CD4-positive, alpha-beta T cell treated with Interleukin-4 for 1 hour (primary cell): ENCODE measurements at regions not wholly inside any gene's neighbourhood (a gene's known extent, or its start where the extent isn't known, plus 50 kb on each side); places are given as distances from the start of the nearest gene placed in this dataset.

Experiments
- DNase-seq, 2 donors: peaks; one replicate each; pipeline ENCODE4 v3.0.0-alpha.2; 2020 to 2022

GRCh38 chr3:106805625-106806024 lies 571.6 kb upstream of the CCDC54 start:
- DNase-seq: no peak

DNA sequence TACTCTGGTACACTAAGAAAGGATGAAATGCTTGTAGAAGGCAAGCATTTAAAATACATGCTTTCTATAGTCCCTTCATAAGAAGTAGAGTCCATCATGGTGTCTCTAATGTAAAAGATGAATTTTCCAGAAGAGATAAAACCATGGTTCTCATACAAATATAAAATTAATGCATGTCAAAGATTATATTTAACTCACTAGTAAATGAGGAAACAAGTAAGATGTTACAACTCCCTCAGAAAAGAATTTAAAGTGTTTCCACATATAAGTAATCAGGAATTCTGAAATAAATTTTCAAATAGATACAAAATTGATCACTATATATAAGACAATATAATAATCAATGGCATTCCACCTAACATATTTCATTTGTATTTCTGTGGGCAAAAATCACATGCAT lies 570.3 kb upstream of the CCDC54 start:
- DNase-seq: no peak

- no peak for DNase-seq
Measured at GRCh38 chr3:106809041-106809440, 568.2 kb upstream of the CCDC54 start.

DNA sequence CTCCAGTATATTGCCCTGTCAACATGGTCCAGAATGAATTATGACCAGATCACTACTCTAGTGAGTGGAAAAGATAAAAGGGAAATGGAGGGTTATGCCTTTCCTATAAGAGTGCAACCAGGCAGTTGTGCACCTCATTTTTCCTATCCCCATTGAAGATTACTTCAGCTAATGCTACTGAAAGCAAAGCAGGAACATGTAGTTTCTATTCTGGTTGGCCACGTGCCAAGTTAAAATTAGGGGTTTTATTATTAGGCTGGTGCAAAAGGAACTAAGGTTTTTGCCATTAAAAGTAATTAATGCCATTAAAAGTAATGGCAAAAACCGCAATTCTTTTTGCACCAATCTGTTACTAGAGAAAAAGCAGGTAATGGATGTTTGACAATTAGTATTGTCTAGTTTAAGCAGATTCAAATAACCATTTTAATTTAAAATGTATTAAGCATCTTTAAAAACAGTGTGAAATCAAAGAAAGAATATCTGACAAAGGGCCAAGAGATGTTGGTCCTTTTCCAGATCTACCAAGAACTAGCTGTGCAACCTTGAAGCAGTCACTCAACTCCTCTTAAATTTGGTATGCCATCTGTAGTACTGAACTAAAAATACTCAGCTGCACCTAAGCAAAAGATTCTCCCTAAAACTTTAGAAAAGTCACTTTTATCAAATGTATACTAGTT lies 567.5 kb upstream of the CCDC54 start:
- no peak for DNase-seq

- DNase-seq: no peak
Measured at GRCh38 chr3:106810300-106810875, 566.9 kb upstream of the CCDC54 start.

DNA sequence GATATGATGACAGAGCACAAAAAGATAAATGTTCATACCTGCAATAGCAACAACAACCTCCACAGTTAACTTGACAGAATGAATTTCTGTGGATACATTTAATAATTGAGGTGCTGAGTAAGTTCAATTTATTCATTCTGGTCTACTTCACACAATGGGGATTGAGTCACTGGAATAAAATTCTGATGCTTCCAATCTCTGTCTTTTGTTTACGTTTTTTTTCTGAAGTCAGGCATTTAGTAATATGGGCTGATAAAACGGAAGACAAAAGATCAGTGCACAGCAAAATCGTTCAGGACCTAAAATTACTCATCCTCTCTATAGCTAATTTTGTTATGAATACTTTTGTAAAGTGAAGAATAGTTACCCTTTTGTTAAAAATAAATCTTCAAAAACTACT lies 565.9 kb upstream of the CCDC54 start:
- no peak for DNase-seq

DNA sequence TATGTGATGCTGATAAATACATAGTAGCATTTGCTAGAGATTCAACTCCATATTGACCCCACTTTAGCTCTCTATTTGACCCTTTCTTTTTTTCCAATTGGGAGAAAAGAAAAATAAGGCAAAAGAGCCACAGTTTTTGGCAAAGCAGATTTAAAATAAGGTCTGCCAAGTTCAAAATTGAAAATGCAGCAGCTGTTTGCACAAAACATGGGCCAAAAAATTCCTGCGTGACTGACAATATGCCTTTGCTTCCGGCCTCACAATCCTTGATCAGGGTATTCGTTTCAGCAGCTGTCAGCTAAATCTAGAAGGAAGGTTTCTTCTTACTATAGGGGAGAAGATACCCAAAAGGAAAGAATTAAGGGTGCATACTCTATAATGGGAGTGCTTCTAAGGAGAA lies 563.5 kb upstream of the CCDC54 start:
- no peak for DNase-seq

DNA sequence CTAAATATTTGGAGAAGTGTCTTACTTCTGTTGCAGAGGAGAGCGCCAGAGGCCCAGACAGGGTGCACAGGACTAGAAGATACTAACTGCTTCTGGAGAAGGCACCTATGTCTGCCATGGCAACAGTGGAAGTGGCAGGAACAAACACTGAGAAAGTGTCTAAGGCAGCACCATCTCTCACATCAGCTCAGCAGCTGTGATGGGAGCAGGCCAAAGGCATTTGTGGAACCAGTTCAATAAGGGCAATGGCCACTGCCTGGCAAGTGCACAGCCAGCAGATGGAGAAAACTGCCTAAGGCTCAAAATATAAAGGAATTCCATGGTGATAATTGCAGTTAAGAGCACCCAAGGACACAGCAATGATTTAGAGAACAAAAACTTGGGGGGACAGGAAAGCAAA lies 563.0 kb upstream of the CCDC54 start:
- DNase-seq: no peak

DNA sequence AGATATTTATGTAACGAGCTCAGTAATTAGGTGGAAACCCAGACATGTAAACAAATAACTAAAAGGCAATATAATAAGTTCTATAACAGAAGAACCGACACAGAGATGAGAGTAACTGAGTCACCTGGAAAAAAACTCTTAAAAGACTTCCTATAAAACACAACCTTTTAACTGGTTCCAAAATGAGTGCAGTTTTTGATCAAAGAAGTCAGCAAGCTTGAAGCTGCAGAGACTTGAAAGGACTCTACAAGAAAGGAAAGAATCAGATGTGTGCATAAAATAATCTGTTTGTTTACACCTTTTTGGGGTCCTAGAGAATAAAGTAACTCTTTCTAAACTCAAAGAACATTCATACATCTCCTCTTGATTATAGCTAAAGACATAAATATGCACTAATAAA lies 560.4 kb upstream of the CCDC54 start:
- no peak for DNase-seq

DNA sequence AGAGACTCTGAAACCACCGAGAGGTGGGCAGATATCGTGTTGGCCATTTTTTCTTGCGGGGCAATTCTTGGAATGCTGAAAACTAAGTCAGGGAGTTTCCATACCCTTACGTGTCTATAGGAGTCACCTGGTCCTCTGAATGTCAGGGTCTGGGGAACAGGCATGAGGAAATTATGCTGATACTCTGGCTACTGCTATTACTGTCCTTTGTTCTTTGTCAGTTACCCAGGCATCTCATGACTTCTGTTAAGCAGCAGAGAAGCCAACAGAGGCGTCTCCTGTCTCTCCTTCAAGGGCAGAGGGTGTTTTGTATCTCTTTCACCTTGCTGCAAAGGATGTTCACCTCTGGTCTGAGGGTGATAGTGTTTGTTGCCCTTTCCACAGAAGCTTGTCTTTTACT lies 559.5 kb upstream of the CCDC54 start:
- DNase-seq: no peak

DNA sequence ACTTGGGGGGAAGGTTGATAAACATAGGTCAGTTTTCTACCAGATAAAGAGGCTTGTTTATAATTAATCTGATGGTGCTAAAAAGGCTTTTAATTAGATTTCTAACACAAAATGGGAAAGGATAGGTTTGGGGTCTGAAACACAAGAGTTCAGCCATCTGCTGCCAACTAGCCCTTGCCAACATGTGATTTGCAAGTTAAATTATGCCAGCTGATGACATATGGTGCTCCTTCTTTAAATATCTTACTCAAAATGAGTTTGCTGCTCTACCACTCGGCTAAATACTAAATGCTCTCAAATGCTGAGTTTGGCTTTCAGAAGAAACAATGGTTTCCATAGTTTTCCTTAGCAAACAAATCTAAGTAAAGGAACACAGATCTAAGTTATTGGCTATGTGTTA lies 557.8 kb upstream of the CCDC54 start:
- no peak for DNase-seq

GRCh38 chr3:106820726-106821362 lies 556.4 kb upstream of the CCDC54 start:
- no peak for DNase-seq

DNA sequence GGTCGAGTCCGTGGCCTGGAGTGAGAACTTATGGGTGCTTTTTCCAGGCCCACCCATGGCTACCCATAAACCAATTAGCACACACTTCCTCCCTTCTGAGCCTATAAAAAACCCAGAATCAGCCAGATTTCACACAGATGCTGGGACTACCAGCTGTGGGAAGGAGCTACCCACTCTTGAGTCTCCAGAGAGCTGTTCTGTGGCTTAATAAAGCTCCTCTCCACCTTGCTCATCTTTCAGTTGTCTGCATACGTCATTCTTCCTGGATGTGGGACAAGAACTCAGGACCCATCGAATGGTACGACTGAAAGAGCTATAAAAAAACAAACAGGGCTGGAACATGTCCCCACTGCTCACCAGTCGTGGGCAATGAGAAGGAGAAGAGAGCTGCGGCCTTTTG lies 555.4 kb upstream of the CCDC54 start:
- DNase-seq: no peak

- no peak for DNase-seq
Measured at GRCh38 chr3:106822204-106822603, 555.0 kb upstream of the CCDC54 start.

- DNase-seq: no peak
Measured at GRCh38 chr3:106823701-106824100, 553.5 kb upstream of the CCDC54 start.

- no peak for DNase-seq
Measured at GRCh38 chr3:106824856-106825255, 552.4 kb upstream of the CCDC54 start.

GRCh38 chr3:106825962-106826605 lies 551.2 kb upstream of the CCDC54 start:
- DNase-seq: no peak

GRCh38 chr3:106826791-106827311 lies 550.4 kb upstream of the CCDC54 start:
- no peak for DNase-seq

DNA sequence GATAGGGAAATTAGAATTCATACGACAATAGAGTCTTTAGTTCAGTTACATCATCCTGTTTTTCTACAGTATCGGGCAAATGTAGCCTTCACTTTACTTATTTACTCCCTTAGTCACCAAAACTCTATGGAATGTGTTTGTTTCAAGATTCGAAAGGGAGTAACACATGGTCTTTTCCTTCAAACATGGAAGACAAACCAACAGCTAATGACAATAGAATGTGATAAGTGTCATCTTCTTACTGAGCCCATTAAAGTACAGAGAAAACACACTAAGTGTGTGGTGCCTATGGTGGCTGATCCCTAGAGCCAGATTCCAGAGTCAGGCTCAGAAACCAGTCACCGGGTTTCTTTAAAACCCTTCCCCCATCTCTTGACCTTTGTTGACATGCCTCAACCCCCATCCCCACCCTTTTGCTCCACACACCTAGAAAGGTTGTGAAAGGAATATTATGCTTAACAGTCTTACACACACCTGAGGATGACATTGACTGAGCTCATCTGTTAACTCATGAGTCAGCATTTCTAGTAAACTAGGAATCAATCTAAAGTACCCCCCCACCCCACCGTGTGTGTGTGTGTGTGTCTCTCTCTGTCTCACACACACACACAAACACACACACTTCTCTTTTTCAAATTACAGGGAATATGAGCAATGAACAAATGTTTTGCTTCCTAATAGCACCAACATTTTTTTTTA lies 549.6 kb upstream of the CCDC54 start:
- DNase-seq: no peak

GRCh38 chr3:106829206-106829605 lies 548.0 kb upstream of the CCDC54 start:
- no peak for DNase-seq

DNA sequence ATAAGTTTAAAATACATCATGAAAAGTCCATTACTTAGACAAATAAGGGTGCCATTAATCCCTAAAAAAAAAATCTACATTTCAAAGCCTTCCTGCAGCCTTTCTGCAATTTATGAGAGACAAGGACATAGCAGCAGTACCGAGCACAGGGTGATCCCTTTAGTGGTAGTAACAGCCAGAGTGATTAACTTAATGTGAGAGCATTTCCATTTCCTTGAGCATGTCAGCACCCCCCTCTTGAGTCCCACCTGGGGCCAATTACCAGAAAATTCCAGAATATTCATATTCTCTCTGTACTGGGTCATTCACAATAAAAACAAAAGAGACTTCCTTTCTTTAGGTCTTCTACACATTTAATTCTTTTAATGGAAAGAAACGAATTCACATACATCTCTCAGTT lies 546.9 kb upstream of the CCDC54 start:
- no peak for DNase-seq

- DNase-seq: no peak
Measured at GRCh38 chr3:106836906-106837305, 540.3 kb upstream of the CCDC54 start.

DNA sequence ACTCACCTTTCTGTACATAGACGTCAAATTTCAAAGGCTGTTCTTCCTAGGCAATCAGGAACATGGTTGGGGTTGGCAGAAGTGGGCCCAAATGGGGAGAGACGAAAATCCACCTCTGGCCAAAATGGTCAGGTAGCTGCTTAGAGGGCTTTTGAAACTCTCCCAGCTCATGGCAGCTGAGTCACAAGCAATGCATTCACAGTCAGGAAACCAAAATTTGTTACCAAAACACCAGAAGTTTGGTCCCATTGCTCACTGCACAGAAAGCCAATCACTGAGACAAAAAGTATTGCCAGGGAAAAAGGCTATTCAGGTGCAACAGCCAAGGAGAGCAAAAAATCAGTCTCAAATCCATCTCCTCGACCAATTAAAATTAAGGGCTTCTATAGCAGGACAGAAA lies 539.6 kb upstream of the CCDC54 start:
- no peak for DNase-seq
